Osteocyte (in vitro differentiated cells): ENCODE measurements at regions not wholly inside any gene's neighbourhood (a gene's known extent, or its start where the extent isn't known, plus 50 kb on each side); places are given as distances from the start of the nearest gene placed in this dataset.
"Not testable (repeated sequence)": the region's sequence is repeated elsewhere in the genome, so short reads cannot be mapped to it uniquely, and the experiment has no call there.

Experiments used
- DNase-seq: peaks from one replicate; pipeline ENCODE4 v3.0.0; 2021; ENCODE audit warnings: mixed read lengths; ENCODE audit not compliant: unreplicated experiment; ENCODE audit errors: extremely low spot score
- H3K27ac Mint-ChIP-seq: one replicate; pipeline ENCODE4 v1.8.0; 2021; ENCODE audit warnings: mild to moderate bottlenecking, mixed read lengths; ENCODE audit not compliant: unreplicated experiment
- H3K27me3 Mint-ChIP-seq: one replicate; pipeline ENCODE4 v1.8.0; 2021; ENCODE audit warnings: mixed read lengths; ENCODE audit not compliant: unreplicated experiment
- H3K36me3 Mint-ChIP-seq: one replicate; pipeline ENCODE4 v1.8.0; 2021; ENCODE audit warnings: mixed read lengths; ENCODE audit not compliant: unreplicated experiment
- H3K4me1 Mint-ChIP-seq: one replicate; pipeline ENCODE4 v1.8.0; 2021; ENCODE audit warnings: mixed read lengths; ENCODE audit not compliant: unreplicated experiment
- H3K4me3 Mint-ChIP-seq: one replicate; pipeline ENCODE4 v1.8.0; 2021; ENCODE audit warnings: mild to moderate bottlenecking, moderate library complexity, mixed read lengths; ENCODE audit not compliant: unreplicated experiment
- H3K9me3 Mint-ChIP-seq: one replicate; pipeline ENCODE4 v1.8.0; 2021; ENCODE audit warnings: mixed read lengths; ENCODE audit not compliant: unreplicated experiment
- CTCF ChIP-seq: fragments of 200-600 bp; sonication (generic); IDR thresholded peaks from 2 replicates; pipeline ENCODE4 v1.5.0; 2021; ENCODE audit warnings: antibody characterized with exemption, mild to moderate bottlenecking, moderate library complexity

GRCh38 chr12:114064497-114064896, 98.4 kb upstream of the RBM19 start:
- DNase-seq = no peak
- Mint-ChIP-seq H3K27me3 (peaks cover 10% of the 10 kb centered on the region), H3K9me3 (no peaks in the 10 kb centered on the region), H3K36me3 (no peaks in the 10 kb centered on the region), H3K4me3 (no peak overlapping the region), H3K27ac (no peak overlapping the region), H3K4me1 (no peaks in the 10 kb centered on the region)
- no peak for TF ChIP-seq CTCF

- not testable (repeated sequence) for H3K4me1 Mint-ChIP-seq, H3K36me3 Mint-ChIP-seq, H3K4me3 Mint-ChIP-seq, H3K27ac Mint-ChIP-seq, DNase-seq, H3K9me3 Mint-ChIP-seq
- H3K27me3 Mint-ChIP-seq = peaks cover 10% of the 10 kb centered on the region
Measured at GRCh38 chr12:114064034-114064433, 97.9 kb upstream of the RBM19 start.

DNA sequence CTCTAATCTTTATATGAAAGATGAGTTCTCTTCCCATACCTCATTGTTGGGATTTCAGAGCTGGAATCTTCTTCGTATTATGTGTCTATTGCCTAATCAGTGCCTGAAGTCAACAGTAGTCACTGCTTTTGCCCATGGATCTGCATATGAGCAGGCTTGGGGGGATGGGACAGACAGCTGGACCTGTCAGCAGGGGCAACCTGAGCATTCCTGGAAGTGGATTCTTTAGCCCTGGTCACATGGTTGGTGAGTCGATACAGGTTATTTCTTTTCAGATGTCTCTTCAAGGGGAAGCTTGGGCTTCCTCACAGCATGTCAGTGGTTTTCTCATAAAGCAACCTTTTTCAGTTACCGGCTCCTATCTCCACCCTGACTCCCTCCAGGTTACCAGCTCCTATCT, 97.3 kb upstream of the RBM19 start:
- H3K4me3 Mint-ChIP-seq = no peak overlapping the region
- H3K4me1 Mint-ChIP-seq = no peaks in the 10 kb centered on the region
- no peak overlapping the region for H3K27ac Mint-ChIP-seq
- DNase-seq = no peak
- H3K9me3 Mint-ChIP-seq = no peaks in the 10 kb centered on the region
- no peak for TF ChIP-seq CTCF
- no peaks in the 10 kb centered on the region for H3K36me3 Mint-ChIP-seq
- H3K27me3 Mint-ChIP-seq = peaks cover 10% of the 10 kb centered on the region

DNA sequence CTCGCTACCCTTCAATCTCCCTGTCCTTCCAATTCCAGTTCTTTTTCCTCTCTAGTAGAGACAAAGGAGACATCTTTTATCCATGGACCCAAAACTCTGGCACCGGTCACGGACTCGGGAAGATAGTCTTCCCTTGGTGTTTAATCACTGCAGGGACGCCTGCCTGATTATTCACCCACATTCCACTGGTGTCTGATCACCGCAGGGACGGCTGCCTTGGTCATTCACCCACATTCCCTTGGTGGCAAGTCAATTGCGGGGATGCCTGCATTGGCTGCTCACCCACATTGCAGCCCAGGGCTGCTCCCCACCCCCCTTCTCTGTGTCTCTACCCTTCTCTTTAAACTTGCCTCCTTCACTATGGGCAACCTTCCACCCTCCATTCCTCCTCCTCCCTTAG, 90.2 kb upstream of the RBM19 start:
- not testable (repeated sequence) for H3K27ac Mint-ChIP-seq, H3K36me3 Mint-ChIP-seq, H3K4me3 Mint-ChIP-seq, H3K4me1 Mint-ChIP-seq, H3K9me3 Mint-ChIP-seq, H3K27me3 Mint-ChIP-seq, DNase-seq

DNA sequence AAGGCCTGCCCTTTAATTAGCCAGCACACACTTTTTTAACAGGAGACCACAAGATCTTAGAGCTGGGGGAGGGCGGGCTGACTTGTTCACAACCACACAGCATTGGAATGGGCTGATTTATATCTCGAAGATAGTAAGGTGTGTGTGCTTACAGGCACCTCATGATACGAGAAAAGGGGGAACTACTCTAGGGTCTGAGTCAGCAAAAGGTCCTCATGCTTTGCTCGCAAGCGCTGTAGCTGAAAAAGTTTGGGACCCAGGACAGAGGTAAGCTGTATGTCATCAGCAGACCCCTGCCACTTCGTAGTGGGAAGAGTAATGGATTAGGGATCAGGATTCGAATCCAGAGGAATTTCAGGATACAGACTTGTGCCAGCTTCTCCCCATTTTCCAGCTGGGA, 88.9 kb upstream of the RBM19 start:
- TF ChIP-seq CTCF = no peak
- no peak for DNase-seq
- Mint-ChIP-seq H3K27me3 (no peaks in the 10 kb centered on the region), H3K4me3 (no peak overlapping the region), H3K36me3 (no peaks in the 10 kb centered on the region), H3K9me3 (no peaks in the 10 kb centered on the region), H3K27ac (no peak overlapping the region), H3K4me1 (no peaks in the 10 kb centered on the region)

GRCh38 chr12:114046236-114046998, 80.3 kb upstream of the RBM19 start:
- no peak overlapping the region for H3K27ac Mint-ChIP-seq
- peaks cover 2% of the 10 kb centered on the region for H3K27me3 Mint-ChIP-seq
- no peak for DNase-seq
- H3K4me3 Mint-ChIP-seq = no peak overlapping the region
- H3K9me3 Mint-ChIP-seq = no peaks in the 10 kb centered on the region
- H3K4me1 Mint-ChIP-seq = no peaks in the 10 kb centered on the region
- H3K36me3 Mint-ChIP-seq = no peaks in the 10 kb centered on the region
- no peak for TF ChIP-seq CTCF
